Panc1 (cell line): ENCODE measurements at regions not wholly inside any gene's neighbourhood (a gene's known extent, or its start where the extent isn't known, plus 50 kb on each side); places are given as distances from the start of the nearest gene placed in this dataset.

Source experiments
- CTCF ChIP-seq: fragments of 450-650 bp; IDR thresholded peaks from 2 replicates; pipeline ENCODE4 v1.5.1; 2017; ENCODE audit warnings: mild to moderate bottlenecking
- POLR2AphosphoS5 ChIP-seq: IDR thresholded peaks from 2 replicates; pipeline ENCODE4 v1.6.1; 2012; ENCODE audit warnings: mild to moderate bottlenecking, low read depth, low read length, moderate library complexity
- SIN3A ChIP-seq: IDR thresholded peaks from 2 replicates; pipeline ENCODE4 v1.6.1; 2012; ENCODE audit warnings: low read depth, mild to moderate bottlenecking, low read length, moderate library complexity, borderline replicate concordance; ENCODE audit not compliant: insufficient read depth
- TF ChIP-seq, protein P1 (sequence below), 2 experiments: IDR thresholded peaks; 2 replicates each; pipeline ENCODE4 v1.6.1; 2011 to 2012; ENCODE audit warnings: low read depth in 2 of 2, control low read depth in 1 of 2, low read length in 1 of 2, mild to moderate bottlenecking in 1 of 2, moderate library complexity in 1 of 2; ENCODE audit not compliant: insufficient read depth in 1 of 2

- TF ChIP-seq, protein P1, sequence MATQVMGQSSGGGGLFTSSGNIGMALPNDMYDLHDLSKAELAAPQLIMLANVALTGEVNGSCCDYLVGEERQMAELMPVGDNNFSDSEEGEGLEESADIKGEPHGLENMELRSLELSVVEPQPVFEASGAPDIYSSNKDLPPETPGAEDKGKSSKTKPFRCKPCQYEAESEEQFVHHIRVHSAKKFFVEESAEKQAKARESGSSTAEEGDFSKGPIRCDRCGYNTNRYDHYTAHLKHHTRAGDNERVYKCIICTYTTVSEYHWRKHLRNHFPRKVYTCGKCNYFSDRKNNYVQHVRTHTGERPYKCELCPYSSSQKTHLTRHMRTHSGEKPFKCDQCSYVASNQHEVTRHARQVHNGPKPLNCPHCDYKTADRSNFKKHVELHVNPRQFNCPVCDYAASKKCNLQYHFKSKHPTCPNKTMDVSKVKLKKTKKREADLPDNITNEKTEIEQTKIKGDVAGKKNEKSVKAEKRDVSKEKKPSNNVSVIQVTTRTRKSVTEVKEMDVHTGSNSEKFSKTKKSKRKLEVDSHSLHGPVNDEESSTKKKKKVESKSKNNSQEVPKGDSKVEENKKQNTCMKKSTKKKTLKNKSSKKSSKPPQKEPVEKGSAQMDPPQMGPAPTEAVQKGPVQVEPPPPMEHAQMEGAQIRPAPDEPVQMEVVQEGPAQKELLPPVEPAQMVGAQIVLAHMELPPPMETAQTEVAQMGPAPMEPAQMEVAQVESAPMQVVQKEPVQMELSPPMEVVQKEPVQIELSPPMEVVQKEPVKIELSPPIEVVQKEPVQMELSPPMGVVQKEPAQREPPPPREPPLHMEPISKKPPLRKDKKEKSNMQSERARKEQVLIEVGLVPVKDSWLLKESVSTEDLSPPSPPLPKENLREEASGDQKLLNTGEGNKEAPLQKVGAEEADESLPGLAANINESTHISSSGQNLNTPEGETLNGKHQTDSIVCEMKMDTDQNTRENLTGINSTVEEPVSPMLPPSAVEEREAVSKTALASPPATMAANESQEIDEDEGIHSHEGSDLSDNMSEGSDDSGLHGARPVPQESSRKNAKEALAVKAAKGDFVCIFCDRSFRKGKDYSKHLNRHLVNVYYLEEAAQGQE (IDR thresholded peaks at IDR 0.05; ENCODE audit: insufficient read depth in 1 of 2, low read depth in 2 of 2, low read length in 1 of 2) = no peak
- TF ChIP-seq CTCF (no peak), SIN3A (no peak), POLR2AphosphoS5 (no peak)
These were observed 519.0 kb downstream of the NPHP4 start for GRCh38 chr1:5473268-5473667.
